ENCODE measurements at regions not wholly inside any gene's neighbourhood (a gene's known extent, or its start where the extent isn't known, plus 50 kb on each side); places are given as distances from the start of the nearest gene placed in this dataset.

DNA sequence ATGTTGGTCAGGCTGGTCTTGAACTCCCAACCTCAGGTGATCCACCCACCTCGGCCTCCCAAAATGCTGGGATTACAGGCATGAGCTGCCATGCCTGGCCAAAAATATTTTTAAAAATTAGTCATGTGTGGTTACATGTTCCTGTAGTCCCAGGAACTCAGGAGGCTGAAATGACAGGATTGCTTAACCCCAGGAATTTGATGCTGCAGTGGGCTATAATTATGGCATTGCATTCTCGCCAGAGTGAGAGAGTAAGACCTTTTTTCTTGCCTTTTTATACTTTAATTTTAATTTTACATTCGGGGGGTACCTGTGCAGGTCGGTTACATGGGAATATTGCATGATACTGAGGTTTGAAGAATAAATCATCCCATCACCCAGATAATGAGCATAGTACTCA, 86.6 kb upstream of the ZNF92 start (continued):
- TF ChIP-seq, protein P1, sequence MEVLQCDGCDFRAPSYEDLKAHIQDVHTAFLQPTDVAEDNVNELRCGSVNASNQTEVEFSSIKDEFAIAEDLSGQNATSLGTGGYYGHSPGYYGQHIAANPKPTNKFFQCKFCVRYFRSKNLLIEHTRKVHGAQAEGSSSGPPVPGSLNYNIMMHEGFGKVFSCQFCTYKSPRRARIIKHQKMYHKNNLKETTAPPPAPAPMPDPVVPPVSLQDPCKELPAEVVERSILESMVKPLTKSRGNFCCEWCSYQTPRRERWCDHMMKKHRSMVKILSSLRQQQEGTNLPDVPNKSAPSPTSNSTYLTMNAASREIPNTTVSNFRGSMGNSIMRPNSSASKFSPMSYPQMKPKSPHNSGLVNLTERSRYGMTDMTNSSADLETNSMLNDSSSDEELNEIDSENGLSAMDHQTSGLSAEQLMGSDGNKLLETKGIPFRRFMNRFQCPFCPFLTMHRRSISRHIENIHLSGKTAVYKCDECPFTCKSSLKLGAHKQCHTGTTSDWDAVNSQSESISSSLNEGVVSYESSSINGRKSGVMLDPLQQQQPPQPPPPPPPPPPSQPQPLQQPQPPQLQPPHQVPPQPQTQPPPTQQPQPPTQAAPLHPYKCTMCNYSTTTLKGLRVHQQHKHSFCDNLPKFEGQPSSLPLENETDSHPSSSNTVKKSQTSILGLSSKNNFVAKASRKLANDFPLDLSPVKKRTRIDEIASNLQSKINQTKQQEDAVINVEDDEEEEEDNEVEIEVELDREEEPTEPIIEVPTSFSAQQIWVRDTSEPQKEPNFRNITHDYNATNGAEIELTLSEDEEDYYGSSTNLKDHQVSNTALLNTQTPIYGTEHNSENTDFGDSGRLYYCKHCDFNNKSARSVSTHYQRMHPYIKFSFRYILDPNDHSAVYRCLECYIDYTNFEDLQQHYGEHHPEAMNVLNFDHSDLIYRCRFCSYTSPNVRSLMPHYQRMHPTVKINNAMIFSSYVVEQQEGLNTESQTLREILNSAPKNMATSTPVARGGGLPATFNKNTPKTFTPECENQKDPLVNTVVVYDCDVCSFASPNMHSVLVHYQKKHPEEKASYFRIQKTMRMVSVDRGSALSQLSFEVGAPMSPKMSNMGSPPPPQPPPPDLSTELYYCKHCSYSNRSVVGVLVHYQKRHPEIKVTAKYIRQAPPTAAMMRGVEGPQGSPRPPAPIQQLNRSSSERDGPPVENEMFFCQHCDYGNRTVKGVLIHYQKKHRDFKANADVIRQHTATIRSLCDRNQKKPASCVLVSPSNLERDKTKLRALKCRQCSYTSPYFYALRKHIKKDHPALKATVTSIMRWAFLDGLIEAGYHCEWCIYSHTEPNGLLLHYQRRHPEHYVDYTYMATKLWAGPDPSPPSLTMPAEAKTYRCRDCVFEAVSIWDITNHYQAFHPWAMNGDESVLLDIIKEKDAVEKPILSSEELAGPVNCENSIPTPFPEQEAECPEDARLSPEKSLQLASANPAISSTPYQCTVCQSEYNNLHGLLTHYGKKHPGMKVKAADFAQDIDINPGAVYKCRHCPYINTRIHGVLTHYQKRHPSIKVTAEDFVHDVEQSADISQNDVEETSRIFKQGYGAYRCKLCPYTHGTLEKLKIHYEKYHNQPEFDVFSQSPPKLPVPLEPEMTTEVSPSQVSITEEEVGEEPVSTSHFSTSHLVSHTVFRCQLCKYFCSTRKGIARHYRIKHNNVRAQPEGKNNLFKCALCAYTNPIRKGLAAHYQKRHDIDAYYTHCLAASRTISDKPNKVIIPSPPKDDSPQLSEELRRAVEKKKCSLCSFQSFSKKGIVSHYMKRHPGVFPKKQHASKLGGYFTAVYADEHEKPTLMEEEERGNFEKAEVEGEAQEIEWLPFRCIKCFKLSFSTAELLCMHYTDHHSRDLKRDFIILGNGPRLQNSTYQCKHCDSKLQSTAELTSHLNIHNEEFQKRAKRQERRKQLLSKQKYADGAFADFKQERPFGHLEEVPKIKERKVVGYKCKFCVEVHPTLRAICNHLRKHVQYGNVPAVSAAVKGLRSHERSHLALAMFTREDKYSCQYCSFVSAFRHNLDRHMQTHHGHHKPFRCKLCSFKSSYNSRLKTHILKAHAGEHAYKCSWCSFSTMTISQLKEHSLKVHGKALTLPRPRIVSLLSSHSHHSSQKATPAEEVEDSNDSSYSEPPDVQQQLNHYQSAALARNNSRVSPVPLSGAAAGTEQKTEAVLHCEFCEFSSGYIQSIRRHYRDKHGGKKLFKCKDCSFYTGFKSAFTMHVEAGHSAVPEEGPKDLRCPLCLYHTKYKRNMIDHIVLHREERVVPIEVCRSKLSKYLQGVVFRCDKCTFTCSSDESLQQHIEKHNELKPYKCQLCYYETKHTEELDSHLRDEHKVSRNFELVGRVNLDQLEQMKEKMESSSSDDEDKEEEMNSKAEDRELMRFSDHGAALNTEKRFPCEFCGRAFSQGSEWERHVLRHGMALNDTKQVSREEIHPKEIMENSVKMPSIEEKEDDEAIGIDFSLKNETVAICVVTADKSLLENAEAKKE (CRISPR knock-in tag; IDR thresholded peaks at IDR 0.05): no peak
- TF ChIP-seq, protein P2, sequence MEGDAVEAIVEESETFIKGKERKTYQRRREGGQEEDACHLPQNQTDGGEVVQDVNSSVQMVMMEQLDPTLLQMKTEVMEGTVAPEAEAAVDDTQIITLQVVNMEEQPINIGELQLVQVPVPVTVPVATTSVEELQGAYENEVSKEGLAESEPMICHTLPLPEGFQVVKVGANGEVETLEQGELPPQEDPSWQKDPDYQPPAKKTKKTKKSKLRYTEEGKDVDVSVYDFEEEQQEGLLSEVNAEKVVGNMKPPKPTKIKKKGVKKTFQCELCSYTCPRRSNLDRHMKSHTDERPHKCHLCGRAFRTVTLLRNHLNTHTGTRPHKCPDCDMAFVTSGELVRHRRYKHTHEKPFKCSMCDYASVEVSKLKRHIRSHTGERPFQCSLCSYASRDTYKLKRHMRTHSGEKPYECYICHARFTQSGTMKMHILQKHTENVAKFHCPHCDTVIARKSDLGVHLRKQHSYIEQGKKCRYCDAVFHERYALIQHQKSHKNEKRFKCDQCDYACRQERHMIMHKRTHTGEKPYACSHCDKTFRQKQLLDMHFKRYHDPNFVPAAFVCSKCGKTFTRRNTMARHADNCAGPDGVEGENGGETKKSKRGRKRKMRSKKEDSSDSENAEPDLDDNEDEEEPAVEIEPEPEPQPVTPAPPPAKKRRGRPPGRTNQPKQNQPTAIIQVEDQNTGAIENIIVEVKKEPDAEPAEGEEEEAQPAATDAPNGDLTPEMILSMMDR (conservative IDR thresholded peaks at IDR 0.05; ENCODE audit: low read depth in 2 of 2): no peak
- TF ChIP-seq EZH2 (IDR thresholded peaks at IDR 0.05; ENCODE audit: low read depth, unreplicated experiment) (no peak), JUNB (IDR thresholded peaks at IDR 0.05; ENCODE audit: unreplicated experiment) (no peak), ZNF114 (CRISPR knock-in tag; IDR thresholded peaks at IDR 0.05) (no peak), POLR2AphosphoS5 (IDR thresholded peaks at IDR 0.05; ENCODE audit: low read depth) (no peak), STAT1 (IDR thresholded peaks at IDR 0.05; ENCODE audit: unreplicated experiment) (no peak), NANOG (IDR thresholded peaks at IDR 0.05; ENCODE audit: borderline replicate concordance) (no peak)

Measured in GM23338 (cell line).